HCT116 (cell line): ENCODE measurements at regions not wholly inside any gene's neighbourhood (a gene's known extent, or its start where the extent isn't known, plus 50 kb on each side); places are given as distances from the start of the nearest gene placed in this dataset.

Experiments used
- CBX3 ChIP-seq: IDR thresholded peaks from 2 replicates; pipeline ENCODE4 v1.6.1; 2012; ENCODE audit warnings: low read depth
- JUND ChIP-seq: IDR thresholded peaks from 2 replicates; pipeline ENCODE4 v1.6.1; 2012
- ZNF274 ChIP-seq: fragments of 200-500 bp; sonication (Bioruptor generic); IDR thresholded peaks from 2 replicates; pipeline ENCODE4 v1.6.1; 2014; ENCODE audit warnings: mild to moderate bottlenecking, low read depth, low read length, inconsistent platforms
- TF ChIP-seq, protein P1 (sequence below), 3 experiments: fragments of 200-600 bp in 1 of 3; sonication (generic) in 1 of 3; IDR thresholded peaks in 2 of 3; conservative IDR thresholded peaks in 1 of 3; 2 replicates each; pipeline ENCODE4 v1.5.1; 2012 to 2017; ENCODE audit warnings: low read depth in 2 of 3, low read length in 2 of 3, antibody characterized with exemption in 1 of 3, borderline replicate concordance in 1 of 3, control low read depth in 1 of 3, mild to moderate bottlenecking in 1 of 3, mixed read lengths in 1 of 3, mixed run types in 1 of 3, moderate library complexity in 1 of 3; ENCODE audit not compliant: insufficient read depth in 1 of 3
- TF ChIP-seq, protein P2 (sequence below): IDR thresholded peaks from 2 replicates; pipeline ENCODE4 v1.6.1; 2012
- TF ChIP-seq, protein P3 (sequence below): IDR thresholded peaks from 2 replicates; pipeline ENCODE4 v1.6.1; 2012; ENCODE audit warnings: low read depth

DNA sequence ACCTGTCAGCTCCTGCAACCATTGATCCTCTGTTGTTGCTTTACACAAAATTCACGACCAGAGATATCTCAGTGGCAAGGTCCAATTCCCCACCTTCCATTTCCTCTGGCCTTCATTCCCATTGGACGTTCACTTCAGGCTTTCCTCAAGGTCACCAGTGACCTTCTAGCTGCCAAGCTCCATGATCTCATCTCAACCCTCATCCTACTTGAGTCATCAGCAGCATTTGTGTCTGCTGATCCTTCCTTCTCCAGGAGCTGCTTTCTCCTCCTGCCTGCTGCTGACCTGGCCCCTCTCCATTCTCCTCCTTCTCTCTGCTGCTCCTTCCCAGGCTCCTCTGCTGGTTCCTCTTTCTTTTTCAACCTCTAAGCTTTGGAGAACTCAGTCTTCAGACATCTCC is 66.2 kb upstream of the C10orf90 start:
- TF ChIP-seq, protein P1, sequence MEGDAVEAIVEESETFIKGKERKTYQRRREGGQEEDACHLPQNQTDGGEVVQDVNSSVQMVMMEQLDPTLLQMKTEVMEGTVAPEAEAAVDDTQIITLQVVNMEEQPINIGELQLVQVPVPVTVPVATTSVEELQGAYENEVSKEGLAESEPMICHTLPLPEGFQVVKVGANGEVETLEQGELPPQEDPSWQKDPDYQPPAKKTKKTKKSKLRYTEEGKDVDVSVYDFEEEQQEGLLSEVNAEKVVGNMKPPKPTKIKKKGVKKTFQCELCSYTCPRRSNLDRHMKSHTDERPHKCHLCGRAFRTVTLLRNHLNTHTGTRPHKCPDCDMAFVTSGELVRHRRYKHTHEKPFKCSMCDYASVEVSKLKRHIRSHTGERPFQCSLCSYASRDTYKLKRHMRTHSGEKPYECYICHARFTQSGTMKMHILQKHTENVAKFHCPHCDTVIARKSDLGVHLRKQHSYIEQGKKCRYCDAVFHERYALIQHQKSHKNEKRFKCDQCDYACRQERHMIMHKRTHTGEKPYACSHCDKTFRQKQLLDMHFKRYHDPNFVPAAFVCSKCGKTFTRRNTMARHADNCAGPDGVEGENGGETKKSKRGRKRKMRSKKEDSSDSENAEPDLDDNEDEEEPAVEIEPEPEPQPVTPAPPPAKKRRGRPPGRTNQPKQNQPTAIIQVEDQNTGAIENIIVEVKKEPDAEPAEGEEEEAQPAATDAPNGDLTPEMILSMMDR (IDR thresholded peaks at IDR 0.05 in 2 of 3, conservative IDR thresholded peaks at IDR 0.05 in 1 of 3; ENCODE audit: borderline replicate concordance in 1 of 3, insufficient read depth in 1 of 3, low read depth in 2 of 3, low read length in 2 of 3), result no peak
- TF ChIP-seq, protein P2, sequence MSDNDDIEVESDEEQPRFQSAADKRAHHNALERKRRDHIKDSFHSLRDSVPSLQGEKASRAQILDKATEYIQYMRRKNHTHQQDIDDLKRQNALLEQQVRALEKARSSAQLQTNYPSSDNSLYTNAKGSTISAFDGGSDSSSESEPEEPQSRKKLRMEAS, result no peak
- TF ChIP-seq, protein P3, sequence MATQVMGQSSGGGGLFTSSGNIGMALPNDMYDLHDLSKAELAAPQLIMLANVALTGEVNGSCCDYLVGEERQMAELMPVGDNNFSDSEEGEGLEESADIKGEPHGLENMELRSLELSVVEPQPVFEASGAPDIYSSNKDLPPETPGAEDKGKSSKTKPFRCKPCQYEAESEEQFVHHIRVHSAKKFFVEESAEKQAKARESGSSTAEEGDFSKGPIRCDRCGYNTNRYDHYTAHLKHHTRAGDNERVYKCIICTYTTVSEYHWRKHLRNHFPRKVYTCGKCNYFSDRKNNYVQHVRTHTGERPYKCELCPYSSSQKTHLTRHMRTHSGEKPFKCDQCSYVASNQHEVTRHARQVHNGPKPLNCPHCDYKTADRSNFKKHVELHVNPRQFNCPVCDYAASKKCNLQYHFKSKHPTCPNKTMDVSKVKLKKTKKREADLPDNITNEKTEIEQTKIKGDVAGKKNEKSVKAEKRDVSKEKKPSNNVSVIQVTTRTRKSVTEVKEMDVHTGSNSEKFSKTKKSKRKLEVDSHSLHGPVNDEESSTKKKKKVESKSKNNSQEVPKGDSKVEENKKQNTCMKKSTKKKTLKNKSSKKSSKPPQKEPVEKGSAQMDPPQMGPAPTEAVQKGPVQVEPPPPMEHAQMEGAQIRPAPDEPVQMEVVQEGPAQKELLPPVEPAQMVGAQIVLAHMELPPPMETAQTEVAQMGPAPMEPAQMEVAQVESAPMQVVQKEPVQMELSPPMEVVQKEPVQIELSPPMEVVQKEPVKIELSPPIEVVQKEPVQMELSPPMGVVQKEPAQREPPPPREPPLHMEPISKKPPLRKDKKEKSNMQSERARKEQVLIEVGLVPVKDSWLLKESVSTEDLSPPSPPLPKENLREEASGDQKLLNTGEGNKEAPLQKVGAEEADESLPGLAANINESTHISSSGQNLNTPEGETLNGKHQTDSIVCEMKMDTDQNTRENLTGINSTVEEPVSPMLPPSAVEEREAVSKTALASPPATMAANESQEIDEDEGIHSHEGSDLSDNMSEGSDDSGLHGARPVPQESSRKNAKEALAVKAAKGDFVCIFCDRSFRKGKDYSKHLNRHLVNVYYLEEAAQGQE, result no peak
- TF ChIP-seq ZNF274 (no peak), CBX3 (no peak), JUND (no peak)
